HEK293T (cell line): ENCODE measurements at regions not wholly inside any gene's neighbourhood (a gene's known extent, or its start where the extent isn't known, plus 50 kb on each side); places are given as distances from the start of the nearest gene placed in this dataset.

ENCODE experiments used
- ARNT ChIP-seq: fragments of 450-650 bp; IDR thresholded peaks from 2 replicates; pipeline ENCODE4 v1.6.1; 2017; ENCODE audit warnings: mild to moderate bottlenecking
- BHLHE40 ChIP-seq: fragments of 450-650 bp; IDR thresholded peaks from 2 replicates; pipeline ENCODE4 v1.6.1; 2016; ENCODE audit warnings: mild to moderate bottlenecking, moderate library complexity, borderline replicate concordance
- CTBP1 ChIP-seq: fragments of 450-650 bp; IDR thresholded peaks from 2 replicates; pipeline ENCODE4 v1.6.1; 2016; ENCODE audit warnings: borderline replicate concordance
- FOXA1 ChIP-seq: fragments of 450-650 bp; IDR thresholded peaks from 2 replicates; pipeline ENCODE4 v1.6.1; 2016; ENCODE audit warnings: mild to moderate bottlenecking
- FOXM1 ChIP-seq: fragments of 450-650 bp; IDR thresholded peaks from 2 replicates; pipeline ENCODE4 v1.6.1; 2017; ENCODE audit warnings: mild to moderate bottlenecking, borderline replicate concordance
- HDGF ChIP-seq: fragments of 450-650 bp; IDR thresholded peaks from 2 replicates; pipeline ENCODE4 v1.6.1; 2017; ENCODE audit warnings: antibody characterized with exemption, borderline replicate concordance
- L3MBTL2 ChIP-seq: fragments of 450-650 bp; conservative IDR thresholded peaks from 2 replicates; pipeline ENCODE4 v1.6.1; 2016; ENCODE audit warnings: mild to moderate bottlenecking
- SP1 ChIP-seq: fragments of 450-650 bp; IDR thresholded peaks from 2 replicates; pipeline ENCODE4 v1.6.1; 2017
- ZNF384 ChIP-seq: fragments of 450-650 bp; IDR thresholded peaks from 2 replicates; pipeline ENCODE4 v1.6.1; 2016

GRCh38 chr5:124949862-124950261, 203.4 kb upstream of the ZNF608 start:
- TF ChIP-seq BHLHE40 (no peak), FOXA1 (no peak), ARNT (no peak), CTBP1 (no peak), L3MBTL2 (no peak), SP1 (no peak), ZNF384 (no peak), FOXM1 (no peak), HDGF (no peak)
